A549 (cell line): ENCODE measurements at regions not wholly inside any gene's neighbourhood (a gene's known extent, or its start where the extent isn't known, plus 50 kb on each side); places are given as distances from the start of the nearest gene placed in this dataset.

Experiments used
- ATAC-seq, 2 experiments: fragments of 200-7000 bp in 1 of 2; fragments of >200 bp in 1 of 2; cut with Nextera tagmentation in 1 of 2; cut with Tn5 transposase in 1 of 2; 3 replicates each; pipeline versions ENCODE4 v1.8.0 to v1.9.1; 2018 to 2020; ENCODE audit warnings: mild to moderate bottlenecking in 1 of 2, moderate library complexity in 1 of 2
- CTCF ChIA-PET: fragments of 300-600 bp; sonication (Branson Sonifier 250); formaldehyde crosslinking; extraction: SDS; loops from one replicate; lab custom pipeline; 2021; ENCODE audit warnings: antibody characterized with exemption, inconsistent platforms; lab: Yijun Ruan, JAX
- POLR2A ChIA-PET: fragments of 350-600 bp; formaldehyde crosslinking; extraction: SDS; loops from one replicate; lab custom pipeline; 2021; ENCODE audit warnings: antibody characterized with exemption, inconsistent platforms; lab: Yijun Ruan, JAX
- DNase-seq, 2 experiments: peaks; one replicate each; pipeline versions ENCODE4 v3.0.0 to v3.0.0-alpha.2; 2011 to 2016; ENCODE audit warnings: low read depth in 1 of 2, low spot score in 1 of 2
- FAIRE-seq: peaks from 2 replicates; lab custom pipeline; 2011; peaks lifted over from hg19 to GRCh38; lab: Jason Lieb, UNC
- H3K27ac ChIP-seq, 2 experiments: fragments of >200 bp; sonication (Bioruptor Twin); formaldehyde crosslinking; 3 replicates each; pipeline ENCODE4 v1.5.1; 2016 to 2017
- H3K4me1 ChIP-seq: fragments of >200 bp; sonication (Bioruptor Twin); formaldehyde crosslinking; 3 replicates; pipeline ENCODE4 v1.6.1; 2016
- H3K4me2 ChIP-seq: fragments of >200 bp; sonication (Bioruptor Twin); formaldehyde crosslinking; 3 replicates; pipeline ENCODE4 v1.6.1; 2016
- H3K4me3 ChIP-seq: fragments of >200 bp; sonication (Bioruptor Twin); formaldehyde crosslinking; 3 replicates; pipeline ENCODE4 v1.5.1; 2016
- H3K9me3 ChIP-seq: fragments of >200 bp; sonication (Bioruptor Twin); formaldehyde crosslinking; 3 replicates; pipeline ENCODE4 v1.6.1; 2016
- BCL3 ChIP-seq: fragments of >200 bp; sonication (Bioruptor Twin); formaldehyde crosslinking; IDR thresholded peaks from 3 replicates; pipeline ENCODE4 v1.6.1; 2016
- CBX8 ChIP-seq: fragments of 200-600 bp; sonication (generic); IDR thresholded peaks from 2 replicates; pipeline ENCODE4 v1.6.1; 2016
- CEBPB ChIP-seq, 2 experiments: fragments of >200 bp in 1 of 2; sonication (Bioruptor Twin) in 1 of 2; formaldehyde crosslinking in 1 of 2; IDR thresholded peaks; 2 replicates each; pipeline ENCODE4 v1.6.1; 2012 to 2016
- CHD4 ChIP-seq: fragments of 200-600 bp; sonication (generic); IDR thresholded peaks from 2 replicates; pipeline ENCODE4 v1.6.1; 2016; ENCODE audit warnings: antibody characterized with exemption, mild to moderate bottlenecking, borderline replicate concordance
- E2F6 ChIP-seq: IDR thresholded peaks from 2 replicates; pipeline ENCODE4 v1.6.1; 2012; ENCODE audit warnings: low read depth, borderline replicate concordance
- EHF ChIP-seq: fragments of 250-450 bp; sonication (Bioruptor Pico); IDR thresholded peaks from 2 replicates; pipeline ENCODE4 v1.5.0; 2020; ENCODE audit warnings: mild to moderate bottlenecking
- ELK1 ChIP-seq: fragments of 150-350 bp; IDR thresholded peaks from 2 replicates; pipeline ENCODE4 v1.6.1; 2014; ENCODE audit warnings: low read depth, mild to moderate bottlenecking, low read length
- ESRRA ChIP-seq: fragments of 150-350 bp; IDR thresholded peaks from 2 replicates; pipeline ENCODE4 v1.6.1; 2014; ENCODE audit warnings: mild to moderate bottlenecking, low read length, borderline replicate concordance
- FOSB ChIP-seq: fragments of 250-450 bp; sonication (Bioruptor Pico); IDR thresholded peaks from 2 replicates; pipeline ENCODE4 v1.5.0; 2020; ENCODE audit warnings: mild to moderate bottlenecking, moderate library complexity
- GATA3 ChIP-seq: IDR thresholded peaks from 2 replicates; pipeline ENCODE4 v1.6.1; 2012; ENCODE audit warnings: borderline replicate concordance
- HOXA7 ChIP-seq: fragments of 250-450 bp; sonication (Bioruptor Pico); IDR thresholded peaks from 2 replicates; pipeline ENCODE4 v1.5.0; 2020; ENCODE audit warnings: mild to moderate bottlenecking, moderate library complexity
- HOXB13 ChIP-seq: fragments of 250-450 bp; sonication (Bioruptor Pico); IDR thresholded peaks from 2 replicates; pipeline ENCODE4 v1.5.0; 2020; ENCODE audit warnings: low read depth, mild to moderate bottlenecking, moderate library complexity
- HOXB5 ChIP-seq: fragments of 250-450 bp; sonication (Bioruptor Pico); IDR thresholded peaks from 2 replicates; pipeline ENCODE4 v1.5.0; 2020; ENCODE audit warnings: mild to moderate bottlenecking, moderate library complexity
- KDM1A ChIP-seq: fragments of 200-600 bp; sonication (generic); IDR thresholded peaks from 2 replicates; pipeline ENCODE4 v1.6.1; 2016; ENCODE audit warnings: low read depth, mild to moderate bottlenecking
- MYC ChIP-seq: IDR thresholded peaks from 2 replicates; pipeline ENCODE4 v1.6.1; 2012; ENCODE audit warnings: mild to moderate bottlenecking, inconsistent platforms, low read length, improper control_type of control experiment, borderline replicate concordance
- PHF8 ChIP-seq: fragments of 200-600 bp; sonication (generic); IDR thresholded peaks from 2 replicates; pipeline ENCODE4 v1.6.1; 2016; ENCODE audit warnings: low read depth, mild to moderate bottlenecking, antibody characterized with exemption, moderate library complexity, borderline replicate concordance
- POLR2A ChIP-seq: IDR thresholded peaks from 2 replicates; pipeline ENCODE4 v1.6.1; 2012; ENCODE audit warnings: mild to moderate bottlenecking, low read length
- RARB ChIP-seq: fragments of 250-450 bp; sonication (Bioruptor Pico); IDR thresholded peaks from 2 replicates; pipeline ENCODE4 v1.8.0; 2021; ENCODE audit warnings: mild to moderate bottlenecking, moderate library complexity
- RNF2 ChIP-seq: fragments of 200-600 bp; sonication (generic); IDR thresholded peaks from 2 replicates; pipeline ENCODE4 v1.6.1; 2016; ENCODE audit warnings: low read depth, mild to moderate bottlenecking, antibody characterized with exemption, moderate library complexity, borderline replicate concordance
- SMC3 ChIP-seq: fragments of >200 bp; sonication (Bioruptor Twin); formaldehyde crosslinking; IDR thresholded peaks from 3 replicates; pipeline ENCODE4 v1.6.1; 2018; ENCODE audit warnings: inconsistent platforms
- TFCP2L1 ChIP-seq: fragments of 250-450 bp; sonication (Bioruptor Pico); IDR thresholded peaks from 2 replicates; pipeline ENCODE4 v1.5.0; 2021; ENCODE audit warnings: mild to moderate bottlenecking
- ZNF302 ChIP-seq: fragments of 250-450 bp; sonication (Bioruptor Pico); IDR thresholded peaks from 2 replicates; pipeline ENCODE4 v1.9.0; 2021; ENCODE audit warnings: inconsistent platforms, mild to moderate bottlenecking, moderate library complexity
- WGBS: methylation state at CpG from one replicate; pipeline ENCODE4 v1.1.6; 2017; ENCODE audit errors: missing lambda C conversion rate; 5-methylcytosine and 5-hydroxymethylcytosine counted together
- TF ChIP-seq, protein P1 (sequence below): IDR thresholded peaks from 2 replicates; pipeline ENCODE4 v1.6.1; 2012

GRCh38 chr16:13322336-13322735, 420.9 kb downstream of the SHISA9 start:
- no peak overlapping the region for H3K4me3 ChIP-seq
- TF ChIP-seq CHD4 (no peak), TFCP2L1 (no peak), MYC (no peak), CEBPB (IDR thresholded peaks at IDR 0.05) (no peak), EHF (CRISPR knock-in tag) (no peak), BCL3 (no peak), CBX8 (no peak), HOXB5 (no peak), KDM1A (no peak), ESRRA (no peak), ELK1 (no peak), E2F6 (no peak), GATA3 (no peak), RNF2 (no peak)
- TF ChIP-seq, all 56 proteins: peak for 0
- FAIRE-seq (no peak), DNase-seq (no peak), ATAC-seq (no peak)
- Histone ChIP-seq H3K27ac (no peak overlapping the region), H3K9me3 (no peaks in the 10 kb centered on the region), H3K4me2 (no peak overlapping the region), H3K4me1 (no peaks in the 10 kb centered on the region)
- ChIA-PET POLR2A (no interaction called here), CTCF (interaction anchor here (0.6 kb wide), 1 partner anchor 1094 kb away, joined by 3 read pairs; no protein-coding TSS in a partner anchor)
- 3% methylated on average over 2 of the region's 2 CpGs for WGBS

DNA sequence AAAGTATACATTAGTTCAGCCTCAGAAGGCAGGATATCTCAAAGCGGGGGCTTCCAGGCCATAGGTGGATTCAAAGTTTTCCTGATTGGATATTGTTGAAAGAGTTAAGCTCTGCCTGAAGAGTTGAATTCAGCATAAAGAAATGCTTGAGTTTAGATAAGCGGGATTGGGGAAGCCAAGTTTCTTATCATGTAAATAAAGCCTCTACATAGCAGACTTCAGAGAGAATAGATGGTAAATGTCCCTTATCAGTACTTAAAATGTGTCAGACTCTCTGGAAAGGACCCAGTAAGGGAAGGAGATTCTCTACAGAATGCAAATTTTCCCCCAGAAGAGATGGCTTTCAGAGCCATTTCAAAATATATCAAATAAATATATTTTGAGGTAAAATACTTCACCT, 423.5 kb downstream of the SHISA9 start:
- ATAC-seq (no peak), DNase-seq (no peak), FAIRE-seq (no peak)
- 10% methylated on average over 2 of the region's 2 CpGs for WGBS
- POLR2A ChIA-PET, result no interaction called here
- CTCF ChIA-PET, result no interaction called here
- Histone ChIP-seq H3K4me3 (no peak overlapping the region), H3K27ac (no peak overlapping the region), H3K4me1 (no peaks in the 10 kb centered on the region), H3K9me3 (no peaks in the 10 kb centered on the region), H3K4me2 (no peak overlapping the region)
- TF ChIP-seq RARB (CRISPR knock-in tag), result no peak
- TF ChIP-seq HOXA7 (CRISPR knock-in tag), result no peak
- TF ChIP-seq, protein P1, sequence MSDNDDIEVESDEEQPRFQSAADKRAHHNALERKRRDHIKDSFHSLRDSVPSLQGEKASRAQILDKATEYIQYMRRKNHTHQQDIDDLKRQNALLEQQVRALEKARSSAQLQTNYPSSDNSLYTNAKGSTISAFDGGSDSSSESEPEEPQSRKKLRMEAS, result no peak
- no peak for TF ChIP-seq PHF8

DNA sequence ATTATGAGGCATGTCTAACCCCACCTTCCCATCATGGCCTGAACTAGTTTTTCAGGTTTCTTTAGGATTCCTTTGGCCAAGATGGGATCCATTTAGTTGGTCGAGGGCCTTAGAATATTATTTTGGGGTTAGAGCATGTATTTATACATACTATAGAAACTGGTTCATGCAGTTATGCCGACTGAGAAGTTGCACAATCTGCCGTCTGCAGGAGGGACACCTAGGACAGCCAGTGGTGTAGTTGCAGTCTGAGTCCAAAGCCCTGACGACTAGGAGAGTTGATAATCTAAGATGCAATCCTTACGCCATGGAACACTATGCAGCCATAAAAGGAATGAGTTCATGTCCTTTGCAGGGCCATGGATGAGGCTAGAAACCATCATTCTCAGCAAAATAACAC, 424.0 kb downstream of the SHISA9 start:
- H3K27ac ChIP-seq, result no peak overlapping the region
- H3K4me1 ChIP-seq, result no peaks in the 10 kb centered on the region
- ATAC-seq, result no peak
- H3K9me3 ChIP-seq, result no peaks in the 10 kb centered on the region
- ChIA-PET POLR2A (no interaction called here), CTCF (no interaction called here)
- H3K4me2 ChIP-seq, result no peak overlapping the region
- FAIRE-seq, result no peak
- WGBS, result 3% methylated on average over 5 of the region's 5 CpGs
- no peak for TF ChIP-seq FOSB (CRISPR knock-in tag)
- no peak for TF ChIP-seq POLR2A
- no peak for TF ChIP-seq E2F6
- no peak for TF ChIP-seq HOXB5
- no peak for TF ChIP-seq GATA3
- TF ChIP-seq HOXB13 (CRISPR knock-in tag), result no peak
- no peak for TF ChIP-seq RNF2
- no peak for TF ChIP-seq MYC
- TF ChIP-seq SMC3, result no peak
- no peak for TF ChIP-seq ZNF302
- TF ChIP-seq CEBPB (IDR thresholded peaks at IDR 0.05), result no peak
- H3K4me3 ChIP-seq, result no peak overlapping the region
- DNase-seq, result no peak
